K562 (cell line): ENCODE measurements at regions not wholly inside any gene's neighbourhood (a gene's known extent, or its start where the extent isn't known, plus 50 kb on each side); places are given as distances from the start of the nearest gene placed in this dataset.

Experiments
- ATAC-seq: fragments of 200-7000 bp; cut with Tn5 transposase; 3 replicates; pipeline ENCODE4 v1.9.1; 2020; ENCODE audit warnings: moderate library complexity
- BruUV-seq: library from RNA; stranded (reverse); fragments of 400-500 nt; replicated peaks from 2 replicates; lab custom pipeline; 2021; lab: Mats Ljungman, UMichigan
- CTCF ChIA-PET: fragments of 300-600 bp; formaldehyde crosslinking; extraction: SDS; loops from one replicate; lab custom pipeline; 2021; ENCODE audit warnings: low intra/inter-chr PET ratio; lab: Yijun Ruan, JAX
- POLR2A ChIA-PET: fragments of 300-600, 350-650 bp; sonication (Branson Sonifier 250); formaldehyde crosslinking; extraction: SDS; loops from one replicate; lab custom pipeline; 2021; ENCODE audit warnings: antibody characterized with exemption, inconsistent platforms; lab: Yijun Ruan, JAX
- DNase-seq, 4 experiments: peaks; one replicate each; pipeline versions ENCODE4 v3.0.0 to v3.0.0-alpha.2; 2011 to 2018; ENCODE audit warnings: low spot score in 3 of 4, mixed read lengths in 3 of 4; ENCODE audit errors: extremely low read depth in 1 of 4
- FAIRE-seq: peaks from 2 replicates; lab custom pipeline; 2011; peaks lifted over from hg19 to GRCh38; lab: Jason Lieb, UNC
- H2AFZ ChIP-seq: 2 replicates; pipeline ENCODE4 v1.6.0; 2011; ENCODE audit warnings: low read depth, low read length, control low read depth, inconsistent platforms
- H3K27ac ChIP-seq: fragments of 200-600 bp; 3 replicates; pipeline ENCODE4 v1.8.0; 2011; ENCODE audit warnings: low read depth, mild to moderate bottlenecking, control low read depth, inconsistent platforms, low read length, moderate library complexity, mixed read lengths; ENCODE audit errors: extremely low read depth
- H3K27me3 ChIP-seq, 2 experiments: fragments of 300-600 bp in 1 of 2; 2 replicates in 1 of 2; 3 replicates in 1 of 2; pipeline versions ENCODE4 v1.6.0 to v1.8.0; 2011; ENCODE audit warnings: inconsistent platforms in 2 of 2, low read length in 2 of 2, mild to moderate bottlenecking in 1 of 2, mixed read lengths in 1 of 2, moderate library complexity in 1 of 2; ENCODE audit not compliant: control insufficient read depth in 2 of 2, insufficient read depth in 2 of 2
- H3K36me3 ChIP-seq: fragments of 300-600 bp; 3 replicates; pipeline ENCODE4 v1.8.0; 2011; ENCODE audit warnings: mild to moderate bottlenecking, low read length, inconsistent platforms; ENCODE audit not compliant: control insufficient read depth, insufficient read depth
- H3K4me1 ChIP-seq, 2 experiments: fragments of 200-600 bp in 1 of 2; replicated peaks in 1 of 2; 2 replicates in 1 of 2; 3 replicates in 1 of 2; pipeline versions ENCODE4 v1.5.1 to v1.8.0; 2011; ENCODE audit warnings: inconsistent platforms in 2 of 2, low read length in 2 of 2, mild to moderate bottlenecking in 1 of 2, mixed read lengths in 1 of 2, moderate library complexity in 1 of 2; ENCODE audit not compliant: control insufficient read depth in 2 of 2, insufficient read depth in 2 of 2
- H3K4me2 ChIP-seq: 2 replicates; pipeline ENCODE4 v1.6.1; 2011; ENCODE audit warnings: low read length, control low read depth, inconsistent platforms, mixed read lengths; ENCODE audit not compliant: insufficient read depth
- H3K4me3 ChIP-seq: fragments of 200-600 bp; sonication (generic), shearing (Covaris generic); 2 replicates; pipeline ENCODE4 v1.5.1; 2016; ENCODE audit warnings: control low read depth, inconsistent platforms
- H3K79me2 ChIP-seq: fragments of 200-600 bp; 3 replicates; pipeline ENCODE4 v1.8.0; 2011; ENCODE audit warnings: low read length, inconsistent platforms; ENCODE audit not compliant: control insufficient read depth, insufficient read depth
- H3K9ac ChIP-seq, 2 experiments: 2 replicates each; pipeline versions ENCODE4 v1.6.0 to v1.6.1; 2011; ENCODE audit warnings: low read depth in 2 of 2, low read length in 2 of 2, control low read depth in 1 of 2, inconsistent platforms in 1 of 2, mild to moderate bottlenecking in 1 of 2, mixed read lengths in 1 of 2; ENCODE audit not compliant: insufficient read depth in 1 of 2
- H3K9me1 ChIP-seq: one replicate; pipeline ENCODE4 v1.6.0; 2011; ENCODE audit warnings: inconsistent platforms, mild to moderate bottlenecking, low read length, moderate library complexity; ENCODE audit not compliant: control insufficient read depth, insufficient read depth
- H3K9me3 ChIP-seq: replicated peaks from 2 replicates; pipeline ENCODE4 v1.5.1; 2011; ENCODE audit warnings: low read depth, low read length, inconsistent platforms; ENCODE audit not compliant: control insufficient read depth, insufficient read depth
- H4K20me1 ChIP-seq: replicated peaks from 2 replicates; pipeline ENCODE4 v1.6.1; 2011; ENCODE audit warnings: low read length, inconsistent platforms, mixed read lengths; ENCODE audit not compliant: control insufficient read depth, insufficient read depth
- CBFA2T2 ChIP-seq: fragments of 450-650 bp; conservative IDR thresholded peaks from 2 replicates; pipeline ENCODE4 v1.6.1; 2017; ENCODE audit warnings: mild to moderate bottlenecking
- FOXA1 ChIP-seq: fragments of 450-650 bp; IDR thresholded peaks from 2 replicates; pipeline ENCODE4 v1.6.1; 2016; ENCODE audit warnings: mild to moderate bottlenecking, borderline replicate concordance
- FOXJ3 ChIP-seq: sonication (generic); formaldehyde crosslinking; IDR thresholded peaks from 2 replicates; pipeline ENCODE4 v1.4.0; 2020; ENCODE audit warnings: mild to moderate bottlenecking, missing genetic modification reagents
- KDM4B ChIP-seq, 2 experiments: fragments of 450-650 bp in 1 of 2; sonication (generic) in 1 of 2; IDR thresholded peaks; 2 replicates each; pipeline ENCODE4 v1.6.1; 2016 to 2017; ENCODE audit warnings: borderline replicate concordance in 2 of 2, antibody characterized with exemption in 1 of 2, low read depth in 1 of 2, mild to moderate bottlenecking in 1 of 2
- PCBP2 ChIP-seq: fragments of 200-400 bp; formaldehyde crosslinking; IDR thresholded peaks from 2 replicates; pipeline ENCODE4 v1.6.1; 2018; ENCODE audit warnings: low read length, low read depth, mild to moderate bottlenecking, moderate library complexity; ENCODE audit not compliant: poor library complexity, severe bottlenecking
- POLR3A ChIP-seq: IDR thresholded peaks from 2 replicates; pipeline ENCODE4 v1.6.1; 2011; ENCODE audit warnings: borderline replicate concordance, mild to moderate bottlenecking, moderate library complexity; ENCODE audit not compliant: insufficient read length, insufficient read depth; ENCODE audit errors: extremely low read depth
- POU5F1 ChIP-seq: fragments of 150-350 bp; IDR thresholded peaks from 2 replicates; pipeline ENCODE4 v1.6.1; 2014; ENCODE audit warnings: borderline replicate concordance, low read length, low read depth, mild to moderate bottlenecking; ENCODE audit not compliant: partially characterized antibody
- RBM15 ChIP-seq: fragments of 200-400 bp; formaldehyde crosslinking; IDR thresholded peaks from 2 replicates; pipeline ENCODE4 v1.6.1; 2018; ENCODE audit warnings: mild to moderate bottlenecking, low read length, moderate library complexity; ENCODE audit not compliant: insufficient read depth
- RBM25 ChIP-seq: fragments of 200-400 bp; formaldehyde crosslinking; IDR thresholded peaks from 2 replicates; pipeline ENCODE4 v1.6.1; 2018; ENCODE audit warnings: low read length, low read depth, moderate library complexity; ENCODE audit not compliant: severe bottlenecking
- SAFB2 ChIP-seq: fragments of 200-400 bp; formaldehyde crosslinking; IDR thresholded peaks from 2 replicates; pipeline ENCODE4 v1.6.1; 2018; ENCODE audit warnings: borderline replicate concordance, low read length, low read depth, moderate library complexity; ENCODE audit not compliant: severe bottlenecking
- SP2 ChIP-seq: IDR thresholded peaks from 2 replicates; pipeline ENCODE4 v1.6.1; 2011; ENCODE audit warnings: mild to moderate bottlenecking, low read depth, low read length, moderate library complexity; ENCODE audit not compliant: poor library complexity, severe bottlenecking; ENCODE audit errors: extremely low read depth
- TBP ChIP-seq: optimal IDR thresholded peaks from 2 replicates; pipeline ENCODE3; 2011; ENCODE audit warnings: low read depth, low read length, improper control_type of control experiment
- TCF3 ChIP-seq: sonication (generic); formaldehyde crosslinking; IDR thresholded peaks from 2 replicates; pipeline ENCODE4 v1.4.0; 2020; ENCODE audit warnings: mild to moderate bottlenecking, missing genetic modification reagents
- ZC3H8 ChIP-seq: fragments of 450-650 bp; IDR thresholded peaks from 2 replicates; pipeline ENCODE4 v1.6.1; 2017
- ZNF311 ChIP-seq: fragments of 250-450 bp; sonication (Bioruptor Pico); IDR thresholded peaks from 2 replicates; pipeline ENCODE4 v1.4.0; 2020; ENCODE audit warnings: mild to moderate bottlenecking, moderate library complexity
- WGBS: fragments of 100-300 bp; shearing (Covaris generic); methylation state at CpG from one replicate; pipeline ENCODE4 v1.1.6; 2016; ENCODE audit warnings: low coverage, mixed read lengths; ENCODE audit not compliant: insufficient coverage; ENCODE audit errors: missing lambda C conversion rate; 5-methylcytosine and 5-hydroxymethylcytosine counted together
- in situ Hi-C: fragments of 300-500 bp; cut with MboI; formaldehyde crosslinking; loops from 4 replicates; pipeline ENCODE4 v1.15.0; 2018; ENCODE audit warnings: inconsistent platforms, mixed read lengths
- intact Hi-C: fragments of 100-400 bp; cut with micrococcal nuclease; formaldehyde crosslinking; loops from 2 replicates; pipeline ENCODE4 v1.14.2; 2022
- TF ChIP-seq, protein P1 (sequence below): sonication (generic); formaldehyde crosslinking; IDR thresholded peaks from 2 replicates; pipeline ENCODE4 v1.8.1; 2022; ENCODE audit warnings: missing genetic modification reagents

DNA sequence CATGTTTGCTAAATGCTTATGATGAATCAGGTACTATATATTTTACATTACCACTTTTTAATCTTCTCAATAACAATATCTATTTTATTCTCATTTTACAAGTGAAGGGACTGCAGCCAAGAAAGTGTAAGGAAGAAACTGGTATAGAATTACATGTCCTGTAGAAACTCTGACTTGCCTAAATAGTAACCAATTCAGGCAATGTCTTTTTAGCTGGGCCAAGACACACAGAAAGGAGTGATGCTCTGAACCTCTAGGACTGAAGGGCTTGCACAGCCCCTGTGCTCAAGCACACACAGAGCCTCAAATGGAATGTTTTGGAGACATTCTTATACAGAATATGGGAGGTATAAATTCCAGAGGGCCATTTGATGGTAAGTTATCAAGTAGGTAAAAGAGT, 286.4 kb upstream of the TNC start:
- FAIRE-seq, result no peak
- H3K4me1 ChIP-seq, result no peaks in the 10 kb centered on the region

DNA sequence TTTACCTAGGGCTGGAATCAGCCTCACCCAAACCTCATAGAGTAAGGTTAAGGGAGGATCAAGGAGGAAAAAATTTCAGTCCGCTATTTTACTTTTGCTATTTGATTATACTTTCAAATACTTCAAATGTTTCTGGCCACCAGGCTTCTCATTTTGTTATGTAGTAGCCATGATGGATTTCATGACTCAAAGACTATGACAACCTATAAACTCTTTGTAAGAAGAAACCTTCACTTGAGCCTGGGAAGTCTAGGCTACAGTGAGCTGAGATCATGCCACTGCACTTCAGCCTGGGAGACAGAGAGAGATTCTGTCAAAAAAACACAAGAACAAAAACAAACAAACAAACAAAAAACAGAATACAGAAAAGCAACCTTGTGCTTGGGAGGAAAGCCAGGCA, 293.6 kb upstream of the TNC start:
- no peaks in the 10 kb centered on the region for H3K79me2 ChIP-seq
- no peaks in the 10 kb centered on the region for H3K27me3 ChIP-seq
- no peaks in the 10 kb centered on the region for H3K4me1 ChIP-seq
- ChIA-PET CTCF (no interaction called here), POLR2A (no interaction called here)
- intact Hi-C loops, result no loop called here
- H3K9me1 ChIP-seq, result no peaks in the 10 kb centered on the region
- no peak overlapping the region for H3K27ac ChIP-seq
- no peak overlapping the region for H3K9ac ChIP-seq
- no peak overlapping the region for H3K4me3 ChIP-seq
- 0% methylated on average over 1 of the region's 1 CpG for WGBS
- H3K9me3 ChIP-seq, result no peaks in the 10 kb centered on the region; the same call in 1 of the 2 replicates
- in situ Hi-C loops, result no loop called here
- BruUV-seq, result no TSS peak
- H3K4me2 ChIP-seq, result no peak overlapping the region
- H3K36me3 ChIP-seq, result no peaks in the 10 kb centered on the region
- no peaks in the 10 kb centered on the region for H4K20me1 ChIP-seq
- DNase-seq (no peak), FAIRE-seq (no peak), ATAC-seq (no peak)
- H2AFZ ChIP-seq, result no peak overlapping the region
- TF ChIP-seq ZNF311, result no peak
- TF ChIP-seq KDM4B (IDR thresholded peaks at IDR 0.05; ENCODE audit: borderline replicate concordance in 2 of 2, low read depth in 1 of 2), result no peak
- TF ChIP-seq SP2, result no peak
- no peak for TF ChIP-seq FOXA1
- TF ChIP-seq TBP, result no peak
- no peak for TF ChIP-seq FOXJ3 (CRISPR knock-in tag)
- no peak for TF ChIP-seq RBM15
- TF ChIP-seq RBM25, result no peak
- no peak for TF ChIP-seq POLR3A
- TF ChIP-seq PCBP2, result no peak
- TF ChIP-seq, protein P1, sequence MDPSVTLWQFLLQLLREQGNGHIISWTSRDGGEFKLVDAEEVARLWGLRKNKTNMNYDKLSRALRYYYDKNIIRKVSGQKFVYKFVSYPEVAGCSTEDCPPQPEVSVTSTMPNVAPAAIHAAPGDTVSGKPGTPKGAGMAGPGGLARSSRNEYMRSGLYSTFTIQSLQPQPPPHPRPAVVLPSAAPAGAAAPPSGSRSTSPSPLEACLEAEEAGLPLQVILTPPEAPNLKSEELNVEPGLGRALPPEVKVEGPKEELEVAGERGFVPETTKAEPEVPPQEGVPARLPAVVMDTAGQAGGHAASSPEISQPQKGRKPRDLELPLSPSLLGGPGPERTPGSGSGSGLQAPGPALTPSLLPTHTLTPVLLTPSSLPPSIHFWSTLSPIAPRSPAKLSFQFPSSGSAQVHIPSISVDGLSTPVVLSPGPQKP (CRISPR knock-in tag), result no peak
- no peak for TF ChIP-seq POU5F1

More for the DNA sequence above, 286.4 kb upstream of the TNC start:
- Histone ChIP-seq H3K4me3 (no peak overlapping the region), H3K4me2 (no peak overlapping the region), H2AFZ (no peak overlapping the region), H3K27ac (no peak overlapping the region), H3K79me2 (no peaks in the 10 kb centered on the region), H3K9me3 (no peaks in the 10 kb centered on the region), H3K9me1 (no peaks in the 10 kb centered on the region), H3K9ac (no peak overlapping the region), H3K36me3 (no peaks in the 10 kb centered on the region), H3K27me3 (no peaks in the 10 kb centered on the region), H4K20me1 (no peaks in the 10 kb centered on the region)
- no TSS peak for BruUV-seq
- DNase-seq (no peak), ATAC-seq (no peak)
- intact Hi-C loops (no loop called here), in situ Hi-C loops (no loop called here)
- TF ChIP-seq CBFA2T2 (no peak), TCF3 (CRISPR knock-in tag) (no peak), ZC3H8 (no peak), SAFB2 (no peak)
- CTCF ChIA-PET, result no interaction called here
- POLR2A ChIA-PET, result interaction anchor here (0.6 kb wide), 1 partner anchor 1058 kb away, joined by 3 read pairs; no protein-coding TSS in a partner anchor
